Activated CD4-positive, alpha-beta T cell treated with anti-CD3 and anti-CD28 coated beads for 24 hours (primary cell): ENCODE measurements at regions not wholly inside any gene's neighbourhood (a gene's known extent, or its start where the extent isn't known, plus 50 kb on each side); places are given as distances from the start of the nearest gene placed in this dataset.
"Not testable (repeated sequence)": the region's sequence is repeated elsewhere in the genome, so short reads cannot be mapped to it uniquely, and the experiment has no call there.

ENCODE experiments used
- DNase-seq, 2 donors: peaks; one replicate each; pipeline ENCODE4 v3.0.0-alpha.2; 2020; ENCODE audit warnings: low read depth in 2 of 2

DNA sequence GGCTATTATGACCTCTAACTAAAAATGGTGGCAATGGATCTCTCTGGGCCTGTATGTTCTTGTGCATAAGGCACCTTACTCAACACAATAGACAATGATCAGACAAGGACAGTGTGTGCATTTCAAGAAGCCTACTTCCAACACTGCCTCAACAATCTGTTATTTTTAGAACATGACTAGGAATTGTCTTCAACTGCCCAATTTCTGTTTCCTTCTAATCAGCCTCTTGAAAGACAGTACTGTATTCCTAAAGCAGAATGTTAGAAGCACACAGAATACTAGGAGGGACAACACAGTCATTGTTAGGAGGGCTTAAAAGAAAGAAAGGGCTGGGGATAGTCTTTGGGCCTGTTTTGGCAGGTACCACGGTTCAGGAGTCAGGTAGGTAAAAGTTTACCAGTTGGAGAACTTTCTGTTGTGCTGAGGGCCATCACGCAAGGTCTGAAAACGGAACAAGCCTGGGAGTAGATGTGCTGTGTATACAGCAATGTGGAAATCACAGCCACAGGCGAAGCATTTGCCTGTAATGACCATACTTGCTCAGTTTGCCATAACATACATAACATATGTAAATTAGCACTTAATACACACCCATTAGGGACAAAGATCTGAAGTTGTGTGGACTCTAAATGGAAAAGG, 100.8 kb upstream of the ATXN3L start:
- DNase-seq = no peak

DNA sequence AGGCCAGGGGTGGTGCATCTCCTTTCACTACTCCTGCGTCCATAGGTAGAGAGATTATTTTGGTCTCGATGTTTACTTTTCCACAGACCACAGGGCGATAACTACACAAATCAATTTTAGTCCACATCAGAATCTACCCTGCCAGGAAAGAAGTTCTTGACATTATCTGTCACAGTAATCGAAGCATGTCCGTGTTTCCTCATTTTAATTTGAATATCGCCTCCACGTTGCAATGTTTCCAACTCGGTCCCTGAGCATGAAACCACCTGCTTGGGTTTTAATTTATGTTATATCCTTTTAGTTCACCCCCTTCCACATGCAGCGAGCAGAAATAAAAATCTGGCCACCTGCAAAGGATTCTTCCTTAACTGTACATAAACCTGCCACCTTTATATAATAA, 100.1 kb upstream of the ATXN3L start:
- DNase-seq = no peak

DNA sequence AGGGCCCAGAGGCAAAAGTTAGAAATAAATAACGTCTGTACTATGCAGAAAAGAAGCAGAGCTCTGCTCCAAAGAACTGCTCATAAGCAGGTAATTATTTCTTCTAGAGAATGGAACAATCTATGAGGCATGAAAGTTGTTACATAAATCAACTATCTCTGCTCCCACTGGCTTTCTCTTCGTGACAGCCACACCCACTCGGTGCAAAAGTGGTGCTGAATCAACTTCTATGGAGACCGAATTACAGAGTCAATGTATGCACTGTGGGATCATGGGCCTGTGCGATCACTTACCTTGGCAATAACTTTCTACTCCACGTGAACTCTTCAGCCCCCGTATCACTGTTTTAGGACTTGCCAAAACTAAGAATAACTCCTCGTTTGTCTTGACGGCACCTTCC, 99.4 kb upstream of the ATXN3L start:
- DNase-seq = no peak

DNA sequence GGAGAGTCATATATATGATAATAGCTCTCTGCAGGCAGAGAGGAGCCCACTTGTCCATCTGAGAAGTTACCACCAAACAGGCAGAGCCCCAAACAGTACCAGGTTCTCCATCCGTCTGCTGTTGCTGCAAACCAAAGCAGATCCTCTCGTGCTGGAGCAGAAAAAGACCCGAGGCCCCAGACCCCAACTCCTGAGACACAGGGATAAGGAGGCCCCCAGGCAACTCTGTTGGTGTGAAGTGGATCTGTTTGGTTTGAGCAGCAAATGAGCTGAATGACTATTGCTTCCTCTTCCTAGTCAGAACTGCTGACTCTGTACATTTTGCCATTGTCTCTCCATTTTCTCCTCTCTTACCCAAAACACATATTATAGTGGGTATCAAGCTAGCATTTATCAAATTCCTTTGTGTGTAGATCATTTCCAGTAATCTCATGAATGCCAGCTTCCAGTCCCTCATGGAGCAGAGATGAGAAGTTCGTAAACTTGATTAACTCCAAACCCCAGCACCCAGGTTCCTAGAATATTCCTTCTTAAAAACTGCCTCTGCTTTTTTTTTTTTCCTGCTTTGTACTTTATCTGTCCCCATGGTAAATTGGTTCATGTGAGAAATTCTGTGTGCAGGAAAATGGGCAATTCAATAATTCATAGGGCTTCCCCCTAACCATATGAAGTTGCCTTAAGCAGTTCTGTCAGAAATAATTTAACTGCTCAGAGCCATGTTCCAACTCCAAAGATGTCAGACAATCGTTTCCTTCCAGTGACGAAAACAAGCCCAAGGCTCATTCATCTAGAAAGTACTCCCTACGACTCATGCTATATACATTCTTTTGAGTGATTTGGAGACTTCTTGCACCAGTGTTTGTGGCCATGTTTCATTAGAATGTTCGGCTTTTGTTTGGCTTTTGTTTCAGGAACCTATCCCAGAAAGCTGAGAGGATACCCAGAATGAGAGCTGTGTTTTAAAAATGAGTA, 98.6 kb upstream of the ATXN3L start:
- no peak for DNase-seq

DNA sequence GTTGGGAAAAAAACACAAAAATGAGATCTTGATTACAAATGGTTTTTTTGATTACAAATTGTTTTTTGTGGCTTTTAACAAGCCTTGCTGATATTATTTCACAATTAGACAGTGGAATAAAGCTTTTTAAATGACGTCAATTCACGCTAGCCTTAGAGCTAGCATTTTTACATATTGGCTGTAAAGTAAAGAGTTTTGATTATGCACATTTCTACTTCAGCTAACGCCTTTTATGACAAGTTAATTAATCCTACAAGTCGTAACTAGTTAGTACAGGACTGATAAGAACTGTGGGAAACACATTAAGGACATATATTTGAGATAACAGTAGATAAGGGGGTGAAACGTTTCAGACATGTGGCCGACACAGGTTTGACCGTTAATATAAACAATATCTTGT, 95.7 kb upstream of the ATXN3L start:
- DNase-seq = no peak

DNA sequence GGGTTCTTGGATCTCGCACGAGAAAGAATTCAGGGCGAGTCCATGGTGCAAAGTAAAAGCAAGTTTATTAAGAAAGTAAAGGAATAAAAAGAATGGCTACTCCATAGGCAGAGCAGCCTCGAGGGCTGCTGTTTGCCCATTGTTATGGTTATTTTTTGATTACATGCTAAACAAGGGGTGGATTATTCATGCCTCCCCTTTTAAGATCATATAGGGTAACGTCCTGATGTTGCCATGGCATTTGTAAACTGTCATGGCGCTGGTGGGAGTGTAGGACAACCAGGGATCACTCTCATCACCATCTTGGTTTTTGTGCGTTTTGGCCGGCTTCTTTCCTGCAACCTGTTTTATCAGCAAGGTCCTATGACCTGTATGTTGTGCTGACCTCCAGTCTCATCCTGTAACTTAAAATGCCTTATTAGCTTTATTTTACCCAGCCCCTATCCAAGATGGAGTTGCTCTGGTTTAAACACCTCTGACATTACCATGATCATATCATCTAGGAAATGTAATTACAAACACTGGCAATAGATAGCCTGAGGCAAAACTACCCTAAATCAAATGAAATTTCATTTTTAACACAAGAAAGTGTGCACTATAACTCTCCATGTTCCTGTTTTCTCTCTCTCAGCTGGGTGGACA, 94.3 kb upstream of the ATXN3L start:
- DNase-seq = no peak

DNA sequence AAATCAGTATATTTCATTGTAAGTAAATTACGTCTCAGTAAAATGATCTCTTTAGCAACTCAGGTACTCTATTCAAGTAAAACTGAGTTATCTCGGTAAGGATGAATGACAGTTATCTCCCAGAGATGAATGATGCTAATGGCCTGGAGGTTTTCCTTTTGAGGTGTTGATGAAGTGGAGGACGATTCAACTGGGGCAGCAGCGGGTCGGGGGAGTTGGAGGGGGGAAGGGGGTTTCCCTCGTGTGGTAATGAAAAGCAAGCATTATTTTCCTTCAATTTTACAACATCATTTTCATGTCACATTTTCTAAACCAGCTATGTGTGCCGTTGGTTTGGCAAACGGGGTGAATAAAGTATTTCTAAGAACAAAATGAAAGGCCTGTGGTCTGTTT, 92.4 kb upstream of the ATXN3L start:
- DNase-seq = no peak

DNA sequence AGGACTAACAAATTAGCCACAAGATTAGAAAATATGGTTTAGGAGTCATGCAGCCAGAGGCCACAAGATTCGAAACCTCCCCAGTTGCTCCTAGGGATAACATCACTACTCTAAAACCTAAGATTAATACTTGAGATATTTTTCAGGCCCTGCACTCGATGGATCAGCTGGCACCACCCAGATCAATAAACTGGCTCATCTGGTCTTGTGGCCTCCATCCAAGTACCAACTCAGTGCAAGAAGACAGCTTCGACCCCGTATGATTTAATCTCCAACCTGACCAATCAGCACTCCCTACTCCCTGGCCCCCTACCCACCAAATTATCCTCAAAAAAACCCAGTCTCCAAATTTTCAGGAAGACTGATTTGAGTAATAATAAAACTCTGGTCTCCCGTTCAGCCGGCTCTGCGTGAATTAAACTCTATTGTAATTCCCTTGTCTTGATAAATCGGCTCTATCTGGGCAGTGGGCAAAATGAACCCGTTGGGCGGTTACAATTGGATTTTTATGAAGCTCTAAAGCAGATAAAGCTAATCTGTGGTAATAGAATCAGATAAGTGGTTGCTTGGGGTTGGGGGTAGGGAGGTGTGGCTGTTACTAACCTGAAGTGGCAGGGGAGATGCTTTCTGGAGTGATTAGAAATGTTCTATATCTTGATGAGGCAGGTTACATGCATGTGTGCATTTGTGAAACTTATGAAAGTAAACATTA, 91.8 kb upstream of the ATXN3L start:
- no peak for DNase-seq

DNA sequence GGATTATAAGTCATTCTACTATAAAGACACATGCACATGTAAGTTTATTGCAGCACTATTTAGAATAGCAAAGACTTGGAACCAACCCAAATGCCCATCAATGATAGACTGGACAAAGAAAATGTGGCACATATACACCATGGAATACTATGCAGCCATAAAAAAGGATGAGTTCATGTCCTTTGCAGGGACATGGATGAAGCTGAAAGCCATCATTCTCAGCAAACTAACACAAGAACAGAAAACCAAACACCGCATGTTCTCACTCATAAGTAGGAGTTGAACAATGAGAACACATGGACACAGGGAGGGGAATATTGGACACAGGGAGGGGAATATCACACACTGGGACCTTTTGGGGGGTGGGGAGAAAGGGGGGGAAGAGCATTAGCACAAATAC, 88.7 kb upstream of the ATXN3L start:
- not testable (repeated sequence) for DNase-seq

DNA sequence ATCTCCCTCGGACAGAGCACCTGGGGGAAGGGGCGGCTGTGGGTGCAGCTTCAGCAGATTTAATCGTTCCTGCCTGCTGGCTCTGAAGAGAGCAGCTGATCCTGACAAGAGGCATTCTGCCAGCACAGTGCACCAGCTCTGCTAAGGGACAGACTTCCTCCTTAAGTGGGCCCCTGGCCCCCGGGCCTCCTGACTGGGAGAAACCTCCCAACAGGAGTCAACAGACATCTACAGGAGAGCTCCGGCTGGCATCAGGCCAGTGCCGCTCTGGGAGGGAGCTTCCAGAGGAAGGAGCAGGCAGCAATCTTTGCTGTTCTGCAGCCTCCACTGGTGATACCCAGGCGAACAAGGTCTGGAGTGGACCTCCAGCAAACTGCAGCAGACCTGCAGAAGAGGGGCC, 84.9 kb upstream of the ATXN3L start:
- DNase-seq = not testable (repeated sequence)

DNA sequence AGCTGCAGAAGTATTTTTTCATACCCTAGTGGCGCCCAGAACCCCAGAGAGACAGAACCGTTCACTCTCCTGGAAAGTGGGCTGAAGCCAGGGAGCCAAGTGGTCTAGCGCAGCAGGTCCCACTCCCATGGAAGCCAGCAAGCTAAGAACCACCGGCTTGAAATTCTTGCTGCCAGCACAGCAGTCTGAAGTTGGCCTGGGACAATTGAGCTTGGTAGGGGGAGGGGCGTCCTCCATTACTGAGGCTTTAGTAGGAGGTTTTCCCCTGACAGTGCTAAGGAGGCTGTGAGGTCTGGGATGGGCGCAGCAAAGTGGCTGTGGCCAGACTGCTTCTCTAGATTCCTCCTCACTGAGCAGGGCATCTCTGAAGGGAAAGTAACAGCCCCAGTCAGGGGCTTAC, 84.5 kb upstream of the ATXN3L start:
- no peak for DNase-seq

DNA sequence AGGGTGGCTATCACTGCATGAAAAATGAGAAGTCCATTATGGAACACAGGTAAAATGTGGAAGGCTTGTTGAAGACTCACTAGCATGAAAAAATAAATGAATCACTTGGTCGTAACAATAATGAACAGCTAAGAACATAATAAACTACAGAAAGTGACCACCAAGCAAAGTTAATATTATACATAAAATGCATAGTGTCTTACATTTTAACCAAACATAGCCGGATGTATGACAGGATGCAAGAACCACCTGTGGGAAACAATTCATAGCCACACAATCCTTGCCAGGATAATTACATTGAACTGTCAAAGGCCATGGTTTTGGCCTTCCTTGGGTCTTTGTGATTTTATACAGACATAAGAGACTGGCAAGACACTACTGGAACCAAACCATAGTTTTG, 81.9 kb upstream of the ATXN3L start:
- DNase-seq = no peak

DNA sequence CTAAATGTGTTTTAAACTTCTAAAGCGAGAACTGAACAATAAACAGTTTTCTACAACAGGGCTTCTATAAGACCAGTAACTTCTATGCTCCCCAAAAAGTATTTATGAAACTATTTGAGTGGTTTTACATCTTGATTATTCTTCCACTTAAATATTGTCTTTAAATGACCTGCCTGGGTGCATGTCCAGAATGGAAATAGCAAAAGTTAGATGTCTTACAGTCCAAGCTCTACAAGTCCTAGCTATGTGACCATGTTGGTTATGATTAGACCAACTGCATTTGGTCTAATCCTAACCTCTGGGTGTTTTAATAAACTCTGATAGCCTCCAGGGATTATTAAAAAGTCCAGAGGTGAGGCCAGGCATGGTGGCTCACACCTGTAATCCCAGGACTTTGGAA, 79.0 kb upstream of the ATXN3L start:
- no peak for DNase-seq

DNA sequence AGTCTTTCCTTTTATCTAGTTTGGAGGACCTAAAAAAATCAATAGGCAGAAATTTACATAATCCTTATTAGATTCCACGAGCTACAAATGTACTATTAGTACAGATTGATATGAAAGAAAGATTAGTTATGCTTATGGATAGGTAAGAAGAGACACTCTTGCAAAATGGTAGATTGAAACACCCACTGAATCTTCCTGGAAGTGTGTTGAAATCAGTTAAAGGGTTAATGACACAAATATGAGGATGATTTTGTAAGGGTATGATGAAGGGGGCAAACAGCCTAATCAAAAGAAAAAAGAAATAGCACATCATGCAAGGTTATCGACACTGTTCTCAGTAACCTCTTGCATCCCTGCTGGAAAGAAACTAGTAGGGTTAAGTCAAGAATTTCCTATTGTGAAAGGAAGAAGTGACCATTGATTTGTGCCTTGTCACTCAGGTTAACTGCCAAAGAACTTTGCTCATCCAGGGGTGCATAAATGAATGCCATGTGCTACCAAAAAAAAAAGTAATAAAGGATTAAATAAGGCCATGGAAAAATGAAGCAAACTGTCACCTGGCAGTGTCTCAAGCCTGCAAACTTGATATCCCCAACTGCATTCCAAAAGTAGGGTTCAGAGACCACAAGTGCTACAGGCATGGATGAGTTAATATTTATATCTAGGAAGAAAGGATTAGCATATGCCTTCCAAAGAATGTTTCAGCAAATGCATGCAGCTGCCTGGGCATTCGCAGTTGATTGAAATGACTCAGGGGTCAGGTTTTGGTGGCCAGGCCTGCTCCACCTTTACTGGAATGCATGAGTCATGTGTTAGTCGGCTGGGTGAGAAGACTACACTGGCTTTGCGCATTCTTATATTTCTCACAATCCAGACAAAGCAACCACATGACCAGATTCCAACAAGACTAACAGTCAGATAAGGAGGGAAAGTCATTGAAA, 78.3 kb upstream of the ATXN3L start:
- no peak for DNase-seq

DNA sequence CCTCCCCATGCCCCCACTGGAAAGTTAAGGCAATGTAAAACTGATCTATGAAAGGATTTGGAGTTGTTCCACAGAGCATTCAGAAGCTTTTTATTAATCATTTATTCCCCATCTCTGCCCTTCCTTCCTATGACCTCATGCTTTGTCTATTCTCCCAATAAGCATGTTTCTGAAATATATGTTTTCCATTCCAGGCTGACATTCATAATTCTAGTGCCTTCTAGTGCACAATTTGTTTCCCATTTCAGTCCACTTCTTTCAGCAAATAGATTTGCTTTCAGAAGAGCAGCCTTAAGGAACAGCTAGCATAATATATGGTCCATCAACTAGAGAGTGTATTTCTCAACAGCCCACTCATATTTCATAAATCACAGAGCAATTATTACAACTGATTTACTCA, 77.1 kb upstream of the ATXN3L start:
- DNase-seq = no peak

DNA sequence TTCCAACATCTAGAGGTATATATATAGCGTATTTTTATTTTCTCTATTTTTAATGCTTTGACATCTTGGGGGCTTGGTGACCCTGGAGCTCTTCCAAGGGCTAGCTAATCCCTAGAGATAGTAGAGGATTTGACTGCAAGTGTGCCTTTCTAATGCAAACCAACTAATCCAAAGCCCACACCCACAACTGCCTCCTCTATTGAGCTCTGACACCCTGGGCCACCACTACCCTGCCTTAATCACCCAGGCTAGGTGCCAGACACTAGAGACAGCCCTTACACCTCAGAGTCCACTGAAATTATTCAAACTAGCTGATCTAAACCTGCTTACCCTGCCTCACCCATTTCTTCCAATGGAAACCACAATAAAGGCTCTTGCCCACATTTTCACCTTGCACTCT, 69.6 kb upstream of the ATXN3L start:
- no peak for DNase-seq

DNA sequence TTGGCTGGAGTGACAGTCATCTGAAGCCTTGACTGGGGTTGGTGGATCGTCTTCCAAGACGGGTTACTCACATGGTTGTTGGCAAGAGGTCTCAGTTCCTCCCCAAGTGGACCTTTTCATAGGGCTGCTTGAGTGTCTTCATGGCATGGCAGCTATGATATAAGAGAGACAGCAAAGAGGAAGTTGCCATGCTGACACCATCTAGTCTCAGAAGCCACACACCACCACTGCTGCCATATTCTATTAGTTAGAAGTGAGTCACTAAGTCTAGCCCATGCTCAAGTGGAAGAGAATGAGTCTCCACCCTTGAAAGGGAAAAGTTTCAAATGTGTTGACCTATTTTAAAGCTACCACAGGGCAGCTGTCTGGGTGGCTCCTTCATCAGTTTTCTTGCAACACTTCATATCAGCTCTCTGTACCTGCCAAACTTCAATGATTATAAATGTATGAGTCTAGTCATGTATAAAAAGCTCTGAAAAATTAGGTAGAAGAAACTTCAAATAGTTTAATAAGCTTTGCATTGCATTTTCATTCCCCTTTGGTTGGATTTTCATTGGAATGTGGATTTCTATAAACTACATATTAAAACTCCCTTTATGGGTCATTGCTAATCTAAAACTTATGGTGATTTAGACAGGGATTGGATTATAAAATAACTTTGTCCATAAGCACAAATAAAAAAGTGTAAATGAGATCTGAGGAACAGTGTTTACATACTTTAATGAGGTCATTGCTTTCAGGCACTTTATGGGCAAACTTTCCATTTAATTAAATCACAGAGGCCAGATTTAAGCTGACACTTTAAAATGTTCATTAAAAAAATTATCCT, 68.0 kb upstream of the ATXN3L start:
- no peak for DNase-seq

DNA sequence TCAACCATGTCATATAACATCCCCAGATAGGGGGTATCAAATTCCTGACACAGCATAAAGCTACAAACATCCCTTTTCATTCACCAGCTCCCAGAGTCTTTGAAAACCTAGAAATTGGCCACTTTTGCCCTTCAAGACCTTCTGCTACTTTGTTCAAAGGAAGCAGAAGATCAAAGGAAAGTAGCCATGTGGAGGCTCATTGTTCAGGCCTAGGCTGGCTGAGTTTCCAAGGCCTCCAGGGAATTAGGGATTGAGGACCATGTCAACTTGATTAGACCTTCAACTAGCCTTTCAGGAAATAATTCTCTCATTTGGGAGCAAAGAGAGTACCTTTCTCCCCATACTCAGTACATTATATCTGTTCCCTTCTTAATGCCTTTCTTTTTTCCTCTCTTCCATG, 66.8 kb upstream of the ATXN3L start:
- no peak for DNase-seq

DNA sequence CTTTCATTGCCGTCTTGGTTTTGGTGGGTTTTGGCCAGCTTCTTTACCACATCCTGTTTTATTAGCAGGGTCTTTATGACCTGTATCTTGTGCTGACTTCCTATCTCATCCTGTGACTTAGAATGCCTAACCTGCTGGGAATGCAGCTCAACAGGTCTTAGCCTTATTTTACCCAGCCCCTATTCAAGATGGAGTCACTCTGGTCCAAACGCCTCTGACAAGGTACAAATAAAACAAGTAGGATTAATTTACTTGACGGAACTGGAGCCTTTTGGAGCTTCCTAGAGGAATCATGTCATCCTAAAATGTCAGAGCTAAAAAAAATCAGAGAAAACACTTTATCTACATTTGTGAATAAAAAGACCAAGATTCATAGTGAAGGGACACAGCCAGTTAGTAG, 66.2 kb upstream of the ATXN3L start:
- DNase-seq = no peak

DNA sequence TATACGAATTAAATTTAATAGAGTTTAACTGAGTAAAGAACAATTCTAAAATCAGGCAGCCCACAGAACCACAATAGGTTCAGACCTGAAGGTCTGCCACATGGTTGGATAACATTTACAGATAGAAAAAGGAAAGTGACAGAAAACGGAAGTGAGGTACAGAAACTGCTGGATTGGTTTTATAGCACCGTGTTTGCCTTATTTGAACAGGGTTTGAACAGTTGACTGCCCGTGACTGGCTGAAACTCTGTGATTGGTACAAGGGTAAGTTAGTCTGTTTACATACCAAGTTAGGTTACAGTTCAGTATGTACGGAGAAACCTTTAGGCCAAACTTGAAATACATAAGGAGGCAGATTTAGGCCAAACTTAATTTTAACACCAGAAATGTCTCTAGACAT, 64.1 kb upstream of the ATXN3L start:
- DNase-seq = no peak
